HG03565 (cell line): ENCODE measurements at regions not wholly inside any gene's neighbourhood (a gene's known extent, or its start where the extent isn't known, plus 50 kb on each side); places are given as distances from the start of the nearest gene placed in this dataset.
"Not testable (repeated sequence)": the region's sequence is repeated elsewhere in the genome, so short reads cannot be mapped to it uniquely, and the experiment has no call there.

Source experiments
- ATAC-seq: cut with Tn5 transposase; IDR thresholded peaks from one replicate; pipeline ENCODE4 v1.9.1; 2021; ENCODE audit warnings: mild to moderate bottlenecking, moderate library complexity; ENCODE audit not compliant: unreplicated experiment

GRCh38 chr15:59904450-59905135 is 99.5 kb upstream of the FOXB1 start:
- no peak for ATAC-seq

- no peak for ATAC-seq
Measured at GRCh38 chr15:59896663-59897074, 107.4 kb upstream of the FOXB1 start.

- no peak for ATAC-seq
Measured at GRCh38 chr15:59894835-59895234, 109.3 kb upstream of the FOXB1 start.

- ATAC-seq: no peak
Measured at GRCh38 chr15:59892985-59893384, 111.1 kb upstream of the FOXB1 start.

GRCh38 chr15:59887870-59888269 is 116.2 kb upstream of the FOXB1 start:
- ATAC-seq: not testable (repeated sequence)

GRCh38 chr15:59887211-59887610 is 116.9 kb upstream of the FOXB1 start:
- no peak for ATAC-seq

GRCh38 chr15:59886441-59886840 is 117.7 kb upstream of the FOXB1 start:
- no peak for ATAC-seq

- ATAC-seq: no peak
Measured at GRCh38 chr15:59885832-59886231, 118.3 kb upstream of the FOXB1 start.

- ATAC-seq: no peak
Measured at GRCh38 chr15:59879506-59880265, 124.4 kb upstream of the FOXB1 start.

GRCh38 chr15:59876140-59876539 is 128.0 kb upstream of the FOXB1 start:
- no peak for ATAC-seq

- ATAC-seq: no peak
Measured at GRCh38 chr15:59873644-59874272, 130.4 kb upstream of the FOXB1 start.

- no peak for ATAC-seq
Measured at GRCh38 chr15:59867086-59867855, 136.8 kb upstream of the FOXB1 start.

GRCh38 chr15:59866642-59867041 is 137.5 kb upstream of the FOXB1 start:
- no peak for ATAC-seq

- no peak for ATAC-seq
Measured at GRCh38 chr15:59862191-59863155, 141.6 kb upstream of the FOXB1 start.

- ATAC-seq: no peak
Measured at GRCh38 chr15:59847968-59848367, 156.1 kb upstream of the FOXB1 start.

GRCh38 chr15:59845942-59846499 is 156.9 kb upstream of the BNIP2 start:
- ATAC-seq: no peak

GRCh38 chr15:59843609-59844008 is 154.5 kb upstream of the BNIP2 start:
- no peak for ATAC-seq

- ATAC-seq: no peak
Measured at GRCh38 chr15:59841036-59841435, 151.9 kb upstream of the BNIP2 start.

- no peak for ATAC-seq
Measured at GRCh38 chr15:59839906-59840305, 150.8 kb upstream of the BNIP2 start.

- no peak for ATAC-seq
Measured at GRCh38 chr15:59838900-59839299, 149.8 kb upstream of the BNIP2 start.
